ENCODE measurements at regions not wholly inside any gene's neighbourhood (a gene's known extent, or its start where the extent isn't known, plus 50 kb on each side); places are given as distances from the start of the nearest gene placed in this dataset.

DNA sequence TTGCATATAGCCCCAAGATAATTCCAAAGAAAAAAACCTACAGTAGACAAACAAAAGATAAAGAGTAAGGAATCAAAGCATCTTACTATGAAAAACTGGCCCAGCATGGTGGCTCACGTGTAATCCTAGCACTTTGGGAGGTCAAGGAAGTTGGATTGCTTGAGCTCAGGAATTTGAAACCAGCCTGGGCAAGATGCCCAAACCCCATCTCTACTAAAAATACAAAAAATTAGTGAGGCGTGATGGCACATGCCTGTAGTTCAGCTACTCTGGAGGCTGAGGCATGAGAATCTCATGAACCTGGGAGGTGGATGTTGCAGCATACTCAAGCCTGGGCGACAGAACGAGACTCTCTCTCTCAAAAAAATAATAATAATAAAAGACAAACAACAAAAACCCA lies 764.7 kb upstream of the KIF2B start (continued):
- TF ChIP-seq, protein P1, sequence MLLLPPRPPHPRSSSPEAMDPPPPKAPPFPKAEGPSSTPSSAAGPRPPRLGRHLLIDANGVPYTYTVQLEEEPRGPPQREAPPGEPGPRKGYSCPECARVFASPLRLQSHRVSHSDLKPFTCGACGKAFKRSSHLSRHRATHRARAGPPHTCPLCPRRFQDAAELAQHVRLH (tag by site-specific recombination; IDR thresholded peaks at IDR 0.05): no peak
- TF ChIP-seq, protein P2, sequence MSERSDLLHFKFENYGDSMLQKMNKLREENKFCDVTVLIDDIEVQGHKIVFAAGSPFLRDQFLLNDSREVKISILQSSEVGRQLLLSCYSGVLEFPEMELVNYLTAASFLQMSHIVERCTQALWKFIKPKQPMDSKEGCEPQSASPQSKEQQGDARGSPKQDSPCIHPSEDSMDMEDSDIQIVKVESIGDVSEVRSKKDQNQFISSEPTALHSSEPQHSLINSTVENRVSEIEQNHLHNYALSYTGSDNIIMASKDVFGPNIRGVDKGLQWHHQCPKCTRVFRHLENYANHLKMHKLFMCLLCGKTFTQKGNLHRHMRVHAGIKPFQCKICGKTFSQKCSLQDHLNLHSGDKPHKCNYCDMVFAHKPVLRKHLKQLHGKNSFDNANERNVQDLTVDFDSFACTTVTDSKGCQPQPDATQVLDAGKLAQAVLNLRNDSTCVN (tag by site-specific recombination; optimal IDR thresholded peaks at IDR 0.05): no peak
- no peak for TF ChIP-seq ZNF354C (tag by site-specific recombination; IDR thresholded peaks at IDR 0.05; ENCODE audit: borderline replicate concordance, low read depth)
- TF ChIP-seq ZBTB7A (tag by site-specific recombination; IDR thresholded peaks at IDR 0.05; ENCODE audit: low read depth): no peak
- no peak for TF ChIP-seq YY2 (tag by site-specific recombination; IDR thresholded peaks at IDR 0.05)
- TF ChIP-seq ZNF701 (tag by site-specific recombination; IDR thresholded peaks at IDR 0.05): no peak
- no peak for TF ChIP-seq ZNF223 (tag by site-specific recombination; IDR thresholded peaks at IDR 0.05)
- TF ChIP-seq, protein P3, sequence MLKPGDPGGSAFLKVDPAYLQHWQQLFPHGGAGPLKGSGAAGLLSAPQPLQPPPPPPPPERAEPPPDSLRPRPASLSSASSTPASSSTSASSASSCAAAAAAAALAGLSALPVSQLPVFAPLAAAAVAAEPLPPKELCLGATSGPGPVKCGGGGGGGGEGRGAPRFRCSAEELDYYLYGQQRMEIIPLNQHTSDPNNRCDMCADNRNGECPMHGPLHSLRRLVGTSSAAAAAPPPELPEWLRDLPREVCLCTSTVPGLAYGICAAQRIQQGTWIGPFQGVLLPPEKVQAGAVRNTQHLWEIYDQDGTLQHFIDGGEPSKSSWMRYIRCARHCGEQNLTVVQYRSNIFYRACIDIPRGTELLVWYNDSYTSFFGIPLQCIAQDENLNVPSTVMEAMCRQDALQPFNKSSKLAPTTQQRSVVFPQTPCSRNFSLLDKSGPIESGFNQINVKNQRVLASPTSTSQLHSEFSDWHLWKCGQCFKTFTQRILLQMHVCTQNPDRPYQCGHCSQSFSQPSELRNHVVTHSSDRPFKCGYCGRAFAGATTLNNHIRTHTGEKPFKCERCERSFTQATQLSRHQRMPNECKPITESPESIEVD (tag by site-specific recombination; IDR thresholded peaks at IDR 0.05): no peak
- TF ChIP-seq, protein P4, sequence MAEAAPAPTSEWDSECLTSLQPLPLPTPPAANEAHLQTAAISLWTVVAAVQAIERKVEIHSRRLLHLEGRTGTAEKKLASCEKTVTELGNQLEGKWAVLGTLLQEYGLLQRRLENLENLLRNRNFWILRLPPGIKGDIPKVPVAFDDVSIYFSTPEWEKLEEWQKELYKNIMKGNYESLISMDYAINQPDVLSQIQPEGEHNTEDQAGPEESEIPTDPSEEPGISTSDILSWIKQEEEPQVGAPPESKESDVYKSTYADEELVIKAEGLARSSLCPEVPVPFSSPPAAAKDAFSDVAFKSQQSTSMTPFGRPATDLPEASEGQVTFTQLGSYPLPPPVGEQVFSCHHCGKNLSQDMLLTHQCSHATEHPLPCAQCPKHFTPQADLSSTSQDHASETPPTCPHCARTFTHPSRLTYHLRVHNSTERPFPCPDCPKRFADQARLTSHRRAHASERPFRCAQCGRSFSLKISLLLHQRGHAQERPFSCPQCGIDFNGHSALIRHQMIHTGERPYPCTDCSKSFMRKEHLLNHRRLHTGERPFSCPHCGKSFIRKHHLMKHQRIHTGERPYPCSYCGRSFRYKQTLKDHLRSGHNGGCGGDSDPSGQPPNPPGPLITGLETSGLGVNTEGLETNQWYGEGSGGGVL (tag by site-specific recombination; IDR thresholded peaks at IDR 0.05): no peak
- no peak for TF ChIP-seq ZBTB20 (tag by site-specific recombination; IDR thresholded peaks at IDR 0.05)
- TF ChIP-seq, protein P5, sequence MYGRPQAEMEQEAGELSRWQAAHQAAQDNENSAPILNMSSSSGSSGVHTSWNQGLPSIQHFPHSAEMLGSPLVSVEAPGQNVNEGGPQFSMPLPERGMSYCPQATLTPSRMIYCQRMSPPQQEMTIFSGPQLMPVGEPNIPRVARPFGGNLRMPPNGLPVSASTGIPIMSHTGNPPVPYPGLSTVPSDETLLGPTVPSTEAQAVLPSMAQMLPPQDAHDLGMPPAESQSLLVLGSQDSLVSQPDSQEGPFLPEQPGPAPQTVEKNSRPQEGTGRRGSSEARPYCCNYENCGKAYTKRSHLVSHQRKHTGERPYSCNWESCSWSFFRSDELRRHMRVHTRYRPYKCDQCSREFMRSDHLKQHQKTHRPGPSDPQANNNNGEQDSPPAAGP (tag by site-specific recombination; IDR thresholded peaks at IDR 0.05): no peak

DNA sequence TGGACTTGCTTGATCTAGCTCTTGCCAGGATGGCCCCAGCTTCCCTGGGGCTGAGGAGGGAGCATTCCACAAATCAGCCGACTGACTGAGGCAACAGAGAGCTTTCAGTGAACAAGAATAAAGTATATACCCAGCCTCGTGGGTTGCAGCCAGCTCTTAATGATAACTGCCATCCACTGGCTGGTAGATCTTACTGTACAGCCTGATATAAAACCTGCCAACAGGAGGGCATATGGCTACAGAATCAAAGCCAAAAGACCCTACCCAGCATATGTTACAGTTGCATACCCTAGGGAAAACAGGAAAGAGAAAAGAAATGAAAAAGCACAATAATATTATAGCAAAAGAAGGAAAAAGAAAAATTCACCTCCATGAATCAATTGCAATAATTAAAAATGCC lies 775.9 kb upstream of the KIF2B start:
- ChIA-PET CTCF (interaction anchor here (0.6 kb wide), 1 partner anchor 242 kb away, joined by 3 read pairs; no protein-coding TSS in a partner anchor), POLR2A (no interaction called here)
- no peak overlapping the region for H3K4me3 ChIP-seq (ENCODE audit: low read depth, low read length)
- no peaks in the 10 kb centered on the region for H3K4me1 ChIP-seq (ENCODE audit: control insufficient read depth, insufficient read depth, low read length)
- H3K36me3 ChIP-seq (ENCODE audit: control insufficient read depth in 2 of 2, insufficient read depth in 1 of 2, low read length in 2 of 2): no peaks in the 10 kb centered on the region
- H3K27ac ChIP-seq (ENCODE audit: extremely low read depth, low read depth, low read length): no peak overlapping the region
- H3K9me3 ChIP-seq (ENCODE audit: control insufficient read depth, insufficient read depth, low read depth, low read length): no peaks in the 10 kb centered on the region
- TF ChIP-seq ZFP69B (tag by site-specific recombination; IDR thresholded peaks at IDR 0.05): no peak
- TF ChIP-seq ZNF549 (tag by site-specific recombination; IDR thresholded peaks at IDR 0.05): no peak
- no peak for TF ChIP-seq ZBTB17 (tag by site-specific recombination; IDR thresholded peaks at IDR 0.05)
- TF ChIP-seq, protein P6, sequence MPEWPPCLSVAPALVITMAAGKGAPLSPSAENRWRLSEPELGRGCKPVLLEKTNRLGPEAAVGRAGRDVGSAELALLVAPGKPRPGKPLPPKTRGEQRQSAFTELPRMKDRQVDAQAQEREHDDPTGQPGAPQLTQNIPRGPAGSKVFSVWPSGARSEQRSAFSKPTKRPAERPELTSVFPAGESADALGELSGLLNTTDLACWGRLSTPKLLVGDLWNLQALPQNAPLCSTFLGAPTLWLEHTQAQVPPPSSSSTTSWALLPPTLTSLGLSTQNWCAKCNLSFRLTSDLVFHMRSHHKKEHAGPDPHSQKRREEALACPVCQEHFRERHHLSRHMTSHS (tag by site-specific recombination; IDR thresholded peaks at IDR 0.05): no peak
- TF ChIP-seq ZNF76 (tag by site-specific recombination; IDR thresholded peaks at IDR 0.05; ENCODE audit: borderline replicate concordance, low read depth): no peak
- TF ChIP-seq ZFP3 (tag by site-specific recombination; IDR thresholded peaks at IDR 0.05; ENCODE audit: low read depth): no peak
- TF ChIP-seq, protein P7, sequence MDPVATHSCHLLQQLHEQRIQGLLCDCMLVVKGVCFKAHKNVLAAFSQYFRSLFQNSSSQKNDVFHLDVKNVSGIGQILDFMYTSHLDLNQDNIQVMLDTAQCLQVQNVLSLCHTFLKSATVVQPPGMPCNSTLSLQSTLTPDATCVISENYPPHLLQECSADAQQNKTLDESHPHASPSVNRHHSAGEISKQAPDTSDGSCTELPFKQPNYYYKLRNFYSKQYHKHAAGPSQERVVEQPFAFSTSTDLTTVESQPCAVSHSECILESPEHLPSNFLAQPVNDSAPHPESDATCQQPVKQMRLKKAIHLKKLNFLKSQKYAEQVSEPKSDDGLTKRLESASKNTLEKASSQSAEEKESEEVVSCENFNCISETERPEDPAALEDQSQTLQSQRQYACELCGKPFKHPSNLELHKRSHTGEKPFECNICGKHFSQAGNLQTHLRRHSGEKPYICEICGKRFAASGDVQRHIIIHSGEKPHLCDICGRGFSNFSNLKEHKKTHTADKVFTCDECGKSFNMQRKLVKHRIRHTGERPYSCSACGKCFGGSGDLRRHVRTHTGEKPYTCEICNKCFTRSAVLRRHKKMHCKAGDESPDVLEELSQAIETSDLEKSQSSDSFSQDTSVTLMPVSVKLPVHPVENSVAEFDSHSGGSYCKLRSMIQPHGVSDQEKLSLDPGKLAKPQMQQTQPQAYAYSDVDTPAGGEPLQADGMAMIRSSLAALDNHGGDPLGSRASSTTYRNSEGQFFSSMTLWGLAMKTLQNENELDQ (tag by site-specific recombination; IDR thresholded peaks at IDR 0.05; ENCODE audit: low read depth): no peak
- TF ChIP-seq ZNF473 (tag by site-specific recombination; IDR thresholded peaks at IDR 0.05): no peak
- TF ChIP-seq ZFP41 (tag by site-specific recombination; IDR thresholded peaks at IDR 0.05; ENCODE audit: borderline replicate concordance): no peak
- TF ChIP-seq ZNF174 (tag by site-specific recombination; IDR thresholded peaks at IDR 0.05): no peak
- TF ChIP-seq ZNF16 (tag by site-specific recombination; IDR thresholded peaks at IDR 0.05; ENCODE audit: low read depth): no peak
- TF ChIP-seq ZNF514 (tag by site-specific recombination; IDR thresholded peaks at IDR 0.05): no peak
- no peak for TF ChIP-seq ZFHX2 (tag by site-specific recombination; conservative IDR thresholded peaks at IDR 0.05)
- TF ChIP-seq ZNF830 (tag by site-specific recombination; IDR thresholded peaks at IDR 0.05; ENCODE audit: low read depth): no peak
- TF ChIP-seq GFI1B (tag by site-specific recombination; IDR thresholded peaks at IDR 0.05): no peak
- no peak for TF ChIP-seq EGR2 (tag by site-specific recombination; IDR thresholded peaks at IDR 0.05; ENCODE audit: low read depth)
- TF ChIP-seq ZNF214 (tag by site-specific recombination; IDR thresholded peaks at IDR 0.05; ENCODE audit: borderline replicate concordance): no peak
